ENCODE measurements at regions not wholly inside any gene's neighbourhood (a gene's known extent, or its start where the extent isn't known, plus 50 kb on each side); places are given as distances from the start of the nearest gene placed in this dataset.

- TF ChIP-seq CTCF (conservative IDR thresholded peaks at IDR 0.05; ENCODE audit: low read length): no peak
- TF ChIP-seq EZH2phosphoT487 (IDR thresholded peaks at IDR 0.05; ENCODE audit: borderline replicate concordance): no peak
Measured at GRCh38 chr16:85243308-85243707, 131.0 kb upstream of the CIBAR2 start.

Data from Loucy (cell line).